Mesendoderm (in vitro differentiated cells): ENCODE measurements at regions not wholly inside any gene's neighbourhood (a gene's known extent, or its start where the extent isn't known, plus 50 kb on each side); places are given as distances from the start of the nearest gene placed in this dataset.

Experiments
- DNase-seq: peaks from one replicate; pipeline ENCODE4 v3.0.0; 2013
- H2AK5ac ChIP-seq: 2 replicates; pipeline ENCODE4 v1.6.1; 2013; ENCODE audit warnings: low read length, inconsistent platforms
- H2BK120ac ChIP-seq: 2 replicates; pipeline ENCODE4 v1.6.1; 2013; ENCODE audit warnings: low read depth, mild to moderate bottlenecking, low read length, moderate library complexity, mixed read lengths
- H2BK15ac ChIP-seq: replicated peaks from 2 replicates; pipeline ENCODE4 v1.6.1; 2013; ENCODE audit warnings: low read depth, mild to moderate bottlenecking, moderate library complexity
- H2BK5ac ChIP-seq: 2 replicates; pipeline ENCODE4 v1.6.1; 2013; ENCODE audit warnings: low read length, inconsistent platforms
- H3K18ac ChIP-seq: 2 replicates; pipeline ENCODE4 v1.6.1; 2013; ENCODE audit warnings: mild to moderate bottlenecking, low read length, mixed read lengths
- H3K23ac ChIP-seq: one replicate; pipeline ENCODE4 v1.6.1; 2013; ENCODE audit warnings: low read length
- H3K27ac ChIP-seq: 2 replicates; pipeline ENCODE4 v1.5.1; 2013; ENCODE audit warnings: low read depth, mild to moderate bottlenecking, inconsistent platforms, low read length, moderate library complexity
- H3K27me3 ChIP-seq: 2 replicates; pipeline ENCODE4 v1.6.1; 2013; ENCODE audit warnings: low read length, control low read depth, mild to moderate bottlenecking, inconsistent platforms; ENCODE audit not compliant: insufficient read depth, poor library complexity
- H3K36me3 ChIP-seq: 2 replicates; pipeline ENCODE4 v1.6.1; 2013; ENCODE audit warnings: low read length, inconsistent platforms; ENCODE audit not compliant: control insufficient read depth, insufficient read depth
- H3K4ac ChIP-seq: one replicate; pipeline ENCODE4 v1.6.1; 2013; ENCODE audit warnings: low read depth, mild to moderate bottlenecking, low read length, moderate library complexity
- H3K4me1 ChIP-seq: 2 replicates; pipeline ENCODE4 v1.6.1; 2013; ENCODE audit warnings: low read depth, low read length, inconsistent platforms; ENCODE audit not compliant: control insufficient read depth
- H3K4me2 ChIP-seq: 2 replicates; pipeline ENCODE4 v1.6.1; 2013; ENCODE audit warnings: low read length
- H3K4me3 ChIP-seq: 2 replicates; pipeline ENCODE4 v1.5.1; 2013; ENCODE audit warnings: mild to moderate bottlenecking, low read length
- H3K56ac ChIP-seq: one replicate; pipeline ENCODE4 v1.6.1; 2013; ENCODE audit warnings: low read length
- H3K79me1 ChIP-seq: 2 replicates; pipeline ENCODE4 v1.6.1; 2013; ENCODE audit warnings: low read length, inconsistent platforms
- H3K79me2 ChIP-seq: 2 replicates; pipeline ENCODE4 v1.6.1; 2013; ENCODE audit warnings: mild to moderate bottlenecking, low read length; ENCODE audit not compliant: control insufficient read depth, insufficient read depth
- H3K9ac ChIP-seq: 2 replicates; pipeline ENCODE4 v1.6.1; 2013; ENCODE audit warnings: low read length, inconsistent platforms
- H4K5ac ChIP-seq: one replicate; pipeline ENCODE4 v1.6.1; 2013; ENCODE audit warnings: low read length
- H4K8ac ChIP-seq: one replicate; pipeline ENCODE4 v1.6.1; 2013; ENCODE audit warnings: low read depth, mild to moderate bottlenecking, control low read depth, low read length, moderate library complexity
- WGBS: extraction: QIAGEN DNeasy Blood & Tissue Kit; methylation state at CpG from one replicate; pipeline ENCODE4 v1.1.7; 2013; ENCODE audit warnings: low lambda C conversion rate, missing lambda C conversion rate; ENCODE audit not compliant: insufficient coverage; ENCODE audit errors: extremely low coverage; 5-methylcytosine and 5-hydroxymethylcytosine counted together

- Histone ChIP-seq H3K79me2 (no peaks in the 10 kb centered on the region), H3K27me3 (no peaks in the 10 kb centered on the region), H2BK5ac (no peak overlapping the region), H3K27ac (no peak overlapping the region), H3K4me1 (peaks cover 3% of the 10 kb centered on the region), H3K4ac (no peak overlapping the region), H3K4me2 (no peak overlapping the region), H3K79me1 (no peaks in the 10 kb centered on the region), H4K5ac (no peak overlapping the region), H3K23ac (no peak overlapping the region), H4K8ac (no peak overlapping the region), H3K9ac (no peak overlapping the region), H3K56ac (no peak overlapping the region), H2AK5ac (no peak overlapping the region), H3K4me3 (no peak overlapping the region), H2BK15ac (no peak overlapping the region), H2BK120ac (no peak overlapping the region), H3K18ac (no peak overlapping the region), H3K36me3 (no peaks in the 10 kb centered on the region)
- WGBS = no CpG with 5 or more reads among the region's 3 CpGs
- DNase-seq = no peak
Observed at GRCh38 chr13:90798381-90798780, 549.1 kb upstream of the MIR17HG start.

- H4K5ac ChIP-seq = no peak overlapping the region
- no peak overlapping the region for H2BK15ac ChIP-seq
- no peaks in the 10 kb centered on the region for H3K79me2 ChIP-seq
- H3K27me3 ChIP-seq = no peaks in the 10 kb centered on the region
- H3K4me1 ChIP-seq = peaks cover 3% of the 10 kb centered on the region
- H3K36me3 ChIP-seq = no peaks in the 10 kb centered on the region
- no peak overlapping the region for H3K18ac ChIP-seq
- H3K9ac ChIP-seq = no peak overlapping the region
- H2AK5ac ChIP-seq = no peak overlapping the region
- H3K4ac ChIP-seq = no peak overlapping the region
- H3K27ac ChIP-seq = no peak overlapping the region
- H2BK5ac ChIP-seq = no peak overlapping the region
- no peak overlapping the region for H2BK120ac ChIP-seq
- H3K4me3 ChIP-seq = no peak overlapping the region
- WGBS = no CpG with 5 or more reads among the region's 3 CpGs
- no peak overlapping the region for H3K23ac ChIP-seq
- no peak overlapping the region for H3K56ac ChIP-seq
- no peak overlapping the region for H3K4me2 ChIP-seq
- no peak for DNase-seq
- no peaks in the 10 kb centered on the region for H3K79me1 ChIP-seq
- H4K8ac ChIP-seq = no peak overlapping the region
Observed at GRCh38 chr13:90800082-90800746, 547.3 kb upstream of the MIR17HG start.

DNA sequence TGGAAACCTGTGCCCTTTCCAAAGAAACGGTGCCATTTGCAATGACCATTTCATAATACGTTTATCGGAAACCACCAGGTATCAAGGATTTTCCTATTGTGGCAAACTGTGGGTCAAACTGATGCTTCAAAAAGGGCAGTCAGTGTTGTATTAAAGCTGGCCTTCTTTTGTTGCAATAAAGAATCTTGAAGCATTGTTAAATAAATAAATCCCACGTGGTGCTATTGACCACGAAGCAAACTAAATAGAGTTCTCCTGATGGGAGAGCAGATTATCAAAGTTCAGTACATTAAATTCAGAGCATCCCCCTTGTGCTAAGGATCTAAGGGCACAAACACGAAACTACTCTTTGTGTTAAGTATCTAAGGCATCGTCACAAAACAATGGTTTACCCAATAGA lies 545.9 kb upstream of the MIR17HG start:
- DNase-seq = no peak
- no peak overlapping the region for H2BK15ac ChIP-seq
- H3K79me1 ChIP-seq = no peaks in the 10 kb centered on the region
- no CpG with 5 or more reads among the region's 7 CpGs for WGBS
- H3K23ac ChIP-seq = no peak overlapping the region
- peaks cover 3% of the 10 kb centered on the region for H3K4me1 ChIP-seq
- no peak overlapping the region for H2AK5ac ChIP-seq
- H3K18ac ChIP-seq = no peak overlapping the region
- H2BK5ac ChIP-seq = no peak overlapping the region
- no peak overlapping the region for H3K4me3 ChIP-seq
- no peak overlapping the region for H3K4ac ChIP-seq
- H3K9ac ChIP-seq = no peak overlapping the region
- no peak overlapping the region for H2BK120ac ChIP-seq
- no peaks in the 10 kb centered on the region for H3K79me2 ChIP-seq
- no peak overlapping the region for H3K4me2 ChIP-seq
- no peak overlapping the region for H4K8ac ChIP-seq
- H3K27me3 ChIP-seq = no peaks in the 10 kb centered on the region
- no peak overlapping the region for H4K5ac ChIP-seq
- no peak overlapping the region for H3K27ac ChIP-seq
- no peak overlapping the region for H3K56ac ChIP-seq
- no peaks in the 10 kb centered on the region for H3K36me3 ChIP-seq

GRCh38 chr13:90803210-90803609 lies 544.3 kb upstream of the MIR17HG start:
- DNase-seq = no peak
- no peaks in the 10 kb centered on the region for H3K79me2 ChIP-seq
- H2AK5ac ChIP-seq = no peak overlapping the region
- H4K5ac ChIP-seq = no peak overlapping the region
- H3K27me3 ChIP-seq = no peaks in the 10 kb centered on the region
- H3K79me1 ChIP-seq = no peaks in the 10 kb centered on the region
- no peak overlapping the region for H4K8ac ChIP-seq
- no peak overlapping the region for H2BK15ac ChIP-seq
- no peak overlapping the region for H3K4me3 ChIP-seq
- H3K27ac ChIP-seq = no peak overlapping the region
- H2BK5ac ChIP-seq = no peak overlapping the region
- no peaks in the 10 kb centered on the region for H3K36me3 ChIP-seq
- H3K4ac ChIP-seq = no peak overlapping the region
- no peak overlapping the region for H2BK120ac ChIP-seq
- H3K9ac ChIP-seq = no peak overlapping the region
- WGBS = no CpG with 5 or more reads among the region's 2 CpGs
- no peaks in the 10 kb centered on the region for H3K4me1 ChIP-seq
- H3K23ac ChIP-seq = no peak overlapping the region
- H3K18ac ChIP-seq = no peak overlapping the region
- no peak overlapping the region for H3K4me2 ChIP-seq
- H3K56ac ChIP-seq = no peak overlapping the region

DNA sequence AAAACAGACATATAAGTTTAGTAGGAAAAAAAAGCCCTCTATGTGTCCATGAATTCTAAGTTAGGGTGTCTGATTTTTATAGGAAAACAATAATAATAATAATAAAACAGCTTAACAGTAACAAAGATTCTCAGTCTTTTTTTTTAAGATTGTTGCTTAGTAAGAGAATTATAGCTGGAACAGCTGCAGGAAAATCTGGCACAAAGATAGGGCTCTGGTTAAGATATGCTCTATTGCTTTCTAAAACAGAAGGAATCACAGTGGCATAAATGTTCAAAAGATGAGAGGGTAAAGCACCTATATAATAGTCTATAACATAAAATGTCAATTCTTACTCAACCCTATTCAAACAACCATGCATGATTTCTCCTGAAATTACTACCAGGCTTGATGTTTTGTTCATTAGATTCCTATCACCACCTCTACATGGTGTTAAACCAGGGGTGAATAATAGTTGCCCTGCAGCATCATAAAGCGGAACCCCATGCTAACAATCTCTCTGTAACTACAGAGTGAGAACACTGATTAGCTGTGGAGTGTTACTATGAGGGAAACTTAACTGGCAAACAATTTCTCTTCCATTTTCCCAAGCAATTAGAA lies 541.4 kb upstream of the MIR17HG start:
- no peak overlapping the region for H3K27ac ChIP-seq
- H3K9ac ChIP-seq = no peak overlapping the region
- no peak overlapping the region for H3K56ac ChIP-seq
- no peak overlapping the region for H3K23ac ChIP-seq
- H2BK15ac ChIP-seq = no peak overlapping the region
- no peak overlapping the region for H2BK120ac ChIP-seq
- H3K4me3 ChIP-seq = no peak overlapping the region
- H3K27me3 ChIP-seq = no peaks in the 10 kb centered on the region
- H3K4me1 ChIP-seq = no peaks in the 10 kb centered on the region
- H4K5ac ChIP-seq = no peak overlapping the region
- no peak overlapping the region for H2BK5ac ChIP-seq
- H3K79me1 ChIP-seq = no peaks in the 10 kb centered on the region
- no peaks in the 10 kb centered on the region for H3K36me3 ChIP-seq
- no peak overlapping the region for H3K4me2 ChIP-seq
- WGBS = no CpG with 5 or more reads among the region's 1 CpG
- H3K79me2 ChIP-seq = no peaks in the 10 kb centered on the region
- no peak overlapping the region for H2AK5ac ChIP-seq
- H3K18ac ChIP-seq = no peak overlapping the region
- no peak overlapping the region for H4K8ac ChIP-seq
- DNase-seq = no peak
- no peak overlapping the region for H3K4ac ChIP-seq

DNA sequence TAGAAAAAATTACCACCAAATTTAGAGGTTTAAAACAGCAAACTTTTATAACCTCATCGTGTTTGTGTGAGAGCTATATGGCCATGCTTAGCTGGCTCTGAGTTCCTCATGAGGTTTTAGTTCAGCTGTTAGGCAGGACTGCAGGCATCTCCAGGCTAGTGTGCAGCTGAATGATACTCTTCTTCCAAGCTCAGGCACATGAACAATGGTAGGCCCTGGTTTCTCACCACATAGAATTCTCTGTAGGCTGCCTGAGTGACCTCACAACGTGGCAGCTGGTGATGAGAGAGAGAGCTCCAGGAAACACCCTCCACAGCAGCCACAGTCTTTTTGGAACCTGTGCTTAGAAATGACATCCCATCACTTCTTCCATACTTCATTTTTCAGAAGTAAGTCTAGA lies 540.6 kb upstream of the MIR17HG start:
- Histone ChIP-seq H3K56ac (no peak overlapping the region), H3K27me3 (no peaks in the 10 kb centered on the region), H3K18ac (no peak overlapping the region), H2BK15ac (no peak overlapping the region), H3K4me2 (no peak overlapping the region), H4K5ac (no peak overlapping the region), H3K23ac (no peak overlapping the region), H2BK5ac (no peak overlapping the region), H3K36me3 (no peaks in the 10 kb centered on the region), H3K9ac (no peak overlapping the region), H3K4me3 (no peak overlapping the region), H4K8ac (no peak overlapping the region), H3K27ac (no peak overlapping the region), H3K79me2 (no peaks in the 10 kb centered on the region), H3K4me1 (no peaks in the 10 kb centered on the region), H2BK120ac (no peak overlapping the region), H3K4ac (no peak overlapping the region), H3K79me1 (no peaks in the 10 kb centered on the region), H2AK5ac (no peak overlapping the region)
- no CpG with 5 or more reads among the region's 2 CpGs for WGBS
- DNase-seq = no peak
